ENCODE measurements at regions not wholly inside any gene's neighbourhood (a gene's known extent, or its start where the extent isn't known, plus 50 kb on each side); places are given as distances from the start of the nearest gene placed in this dataset.

GRCh38 chr2:53448086-53448485 is 319.5 kb upstream of the CHAC2 start:
- Histone ChIP-seq H3K27me3 (ENCODE audit: low read length) (no peaks in the 10 kb centered on the region), H3K27ac (ENCODE audit: low read length) (no peak overlapping the region), H2AFZ (ENCODE audit: low read length) (no peak overlapping the region), H3K36me3 (ENCODE audit: insufficient read depth, low read length) (no peaks in the 10 kb centered on the region), H4K20me1 (ENCODE audit: insufficient read depth, low read depth, low read length) (no peaks in the 10 kb centered on the region), H3K9me3 (ENCODE audit: low read length) (no peaks in the 10 kb centered on the region), H3K4me2 (ENCODE audit: low read depth, low read length, poor library complexity, severe bottlenecking) (no peak overlapping the region), H3K79me2 (ENCODE audit: low read length) (no peaks in the 10 kb centered on the region), H3K9me2 (replicated peaks; ENCODE audit: insufficient read depth, low read length) (no peaks in the 10 kb centered on the region), H3K4me3 (ENCODE audit: low read length) (no peak overlapping the region), H3K9ac (ENCODE audit: low read length) (no peak overlapping the region), H3K4me1 (ENCODE audit: low read length) (peaks cover 54% of the 10 kb centered on the region)
- DNase-seq: no peak

- Histone ChIP-seq H3K36me3 (ENCODE audit: insufficient read depth, low read length) (no peaks in the 10 kb centered on the region), H3K27ac (ENCODE audit: low read length) (peak overlapping the region; percentile 72), H3K9ac (ENCODE audit: low read length) (peak overlapping the region; percentile 16), H4K20me1 (ENCODE audit: insufficient read depth, low read depth, low read length) (no peaks in the 10 kb centered on the region), H3K27me3 (ENCODE audit: low read length) (no peaks in the 10 kb centered on the region), H3K9me3 (ENCODE audit: low read length) (no peaks in the 10 kb centered on the region), H3K4me2 (ENCODE audit: low read depth, low read length, poor library complexity, severe bottlenecking) (peak overlapping the region; percentile 63), H2AFZ (ENCODE audit: low read length) (peak overlapping the region; percentile 88), H3K4me3 (ENCODE audit: low read length) (0 out of 2 replicates have a peak overlapping the region, but pooled peaks have one; percentile 14), H3K9me2 (replicated peaks; ENCODE audit: insufficient read depth, low read length) (no peaks in the 10 kb centered on the region), H3K79me2 (ENCODE audit: low read length) (no peaks in the 10 kb centered on the region), H3K4me1 (ENCODE audit: low read length) (peaks cover 65% of the 10 kb centered on the region)
- DNase-seq: peak; percentile 78
These were observed 322.1 kb upstream of the CHAC2 start for GRCh38 chr2:53445383-53446070.

GRCh38 chr2:53442783-53443182 is 324.8 kb upstream of the CHAC2 start:
- Histone ChIP-seq H4K20me1 (ENCODE audit: insufficient read depth, low read depth, low read length) (no peaks in the 10 kb centered on the region), H3K27me3 (ENCODE audit: low read length) (no peaks in the 10 kb centered on the region), H3K27ac (ENCODE audit: low read length) (peak overlapping the region; percentile 72), H3K9ac (ENCODE audit: low read length) (no peak overlapping the region; the same call in 1 of the 2 replicates), H3K9me2 (replicated peaks; ENCODE audit: insufficient read depth, low read length) (no peaks in the 10 kb centered on the region), H3K4me2 (ENCODE audit: low read depth, low read length, poor library complexity, severe bottlenecking) (peak overlapping the region; percentile 63), H2AFZ (ENCODE audit: low read length) (peak overlapping the region; percentile 70), H3K9me3 (ENCODE audit: low read length) (no peaks in the 10 kb centered on the region), H3K36me3 (ENCODE audit: insufficient read depth, low read length) (no peaks in the 10 kb centered on the region), H3K4me1 (ENCODE audit: low read length) (peaks cover 80% of the 10 kb centered on the region), H3K4me3 (ENCODE audit: low read length) (no peak overlapping the region), H3K79me2 (ENCODE audit: low read length) (no peaks in the 10 kb centered on the region)
- DNase-seq: peak; percentile 76

DNA sequence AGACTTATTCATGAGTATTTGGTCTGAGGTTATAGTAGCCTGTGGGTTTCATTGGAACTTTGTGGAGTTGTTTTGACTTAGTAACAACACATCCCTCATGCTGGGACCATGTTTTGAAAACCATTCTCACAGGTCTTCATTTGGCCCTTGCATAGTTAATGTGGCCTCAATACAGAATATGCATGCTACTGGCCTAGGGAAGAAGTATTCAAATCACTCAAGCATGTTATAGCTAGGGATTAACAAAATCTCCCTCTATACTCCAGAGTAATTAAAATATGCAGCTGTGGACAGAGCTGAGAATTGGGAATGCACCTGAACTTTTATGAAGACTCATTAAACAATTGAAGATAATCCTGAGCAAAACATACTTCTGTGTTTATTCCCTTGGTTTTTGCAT is 325.5 kb upstream of the CHAC2 start:
- peaks cover 74% of the 10 kb centered on the region for H3K4me1 ChIP-seq (ENCODE audit: low read length)
- no peaks in the 10 kb centered on the region for H3K36me3 ChIP-seq (ENCODE audit: insufficient read depth, low read length)
- H3K4me3 ChIP-seq (ENCODE audit: low read length): no peak overlapping the region
- H3K9me3 ChIP-seq (ENCODE audit: low read length): no peaks in the 10 kb centered on the region
- no peak for DNase-seq
- no peaks in the 10 kb centered on the region for H3K27me3 ChIP-seq (ENCODE audit: low read length)
- no peak overlapping the region for H3K9ac ChIP-seq (ENCODE audit: low read length)
- peak overlapping the region; percentile 4 for H3K4me2 ChIP-seq (ENCODE audit: low read depth, low read length, poor library complexity, severe bottlenecking)
- no peaks in the 10 kb centered on the region for H3K9me2 ChIP-seq (replicated peaks; ENCODE audit: insufficient read depth, low read length)
- 0 out of 2 replicates have a peak overlapping the region, but pooled peaks have one; percentile 70 for H2AFZ ChIP-seq (ENCODE audit: low read length)
- H4K20me1 ChIP-seq (ENCODE audit: insufficient read depth, low read depth, low read length): no peaks in the 10 kb centered on the region
- H3K79me2 ChIP-seq (ENCODE audit: low read length): no peaks in the 10 kb centered on the region
- 0 out of 2 replicates have a peak overlapping the region, but pooled peaks have one; percentile 18 for H3K27ac ChIP-seq (ENCODE audit: low read length)

- H3K4me3 ChIP-seq (ENCODE audit: low read length): no peak overlapping the region
- DNase-seq: no peak
- no peaks in the 10 kb centered on the region for H3K27me3 ChIP-seq (ENCODE audit: low read length)
- no peaks in the 10 kb centered on the region for H4K20me1 ChIP-seq (ENCODE audit: insufficient read depth, low read depth, low read length)
- no peaks in the 10 kb centered on the region for H3K36me3 ChIP-seq (ENCODE audit: insufficient read depth, low read length)
- H2AFZ ChIP-seq (ENCODE audit: low read length): no peak overlapping the region
- no peaks in the 10 kb centered on the region for H3K79me2 ChIP-seq (ENCODE audit: low read length)
- no peaks in the 10 kb centered on the region for H3K9me2 ChIP-seq (replicated peaks; ENCODE audit: insufficient read depth, low read length)
- peaks cover 58% of the 10 kb centered on the region for H3K4me1 ChIP-seq (ENCODE audit: low read length)
- no peak overlapping the region for H3K27ac ChIP-seq (ENCODE audit: low read length)
- H3K9me3 ChIP-seq (ENCODE audit: low read length): no peaks in the 10 kb centered on the region
- H3K4me2 ChIP-seq (ENCODE audit: low read depth, low read length, poor library complexity, severe bottlenecking): peak overlapping the region; percentile 33
- H3K9ac ChIP-seq (ENCODE audit: low read length): no peak overlapping the region
These were observed 328.9 kb upstream of the CHAC2 start for GRCh38 chr2:53438692-53439091.

DNA sequence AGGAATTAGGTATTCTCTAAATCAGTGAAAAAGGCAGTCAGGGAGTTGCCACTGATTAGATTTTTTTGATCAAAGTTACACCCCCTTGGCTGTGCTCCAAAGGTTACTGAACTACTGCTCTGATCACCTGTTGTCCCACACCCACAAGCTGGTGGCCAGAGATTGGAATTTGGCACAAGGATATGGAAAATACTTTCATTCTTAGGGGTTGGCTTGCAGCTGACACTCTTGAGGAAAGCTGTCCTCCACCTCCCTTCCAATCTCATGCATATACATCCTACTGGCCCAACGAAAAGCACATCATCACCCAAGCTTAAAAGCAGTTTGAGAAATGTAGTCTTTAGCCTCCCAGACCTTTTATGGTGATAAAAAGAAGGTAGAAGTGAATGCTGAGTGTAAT is 329.5 kb upstream of the CHAC2 start:
- Histone ChIP-seq H3K36me3 (ENCODE audit: insufficient read depth, low read length) (no peaks in the 10 kb centered on the region), H3K79me2 (ENCODE audit: low read length) (no peaks in the 10 kb centered on the region), H3K4me1 (ENCODE audit: low read length) (peaks cover 52% of the 10 kb centered on the region), H3K4me3 (ENCODE audit: low read length) (no peak overlapping the region), H3K9ac (ENCODE audit: low read length) (no peak overlapping the region), H3K27me3 (ENCODE audit: low read length) (no peaks in the 10 kb centered on the region), H3K4me2 (ENCODE audit: low read depth, low read length, poor library complexity, severe bottlenecking) (peak overlapping the region; percentile 33), H3K9me2 (replicated peaks; ENCODE audit: insufficient read depth, low read length) (no peaks in the 10 kb centered on the region), H3K27ac (ENCODE audit: low read length) (no peak overlapping the region), H3K9me3 (ENCODE audit: low read length) (no peaks in the 10 kb centered on the region), H4K20me1 (ENCODE audit: insufficient read depth, low read depth, low read length) (no peaks in the 10 kb centered on the region), H2AFZ (ENCODE audit: low read length) (no peak overlapping the region)
- no peak for DNase-seq

DNA sequence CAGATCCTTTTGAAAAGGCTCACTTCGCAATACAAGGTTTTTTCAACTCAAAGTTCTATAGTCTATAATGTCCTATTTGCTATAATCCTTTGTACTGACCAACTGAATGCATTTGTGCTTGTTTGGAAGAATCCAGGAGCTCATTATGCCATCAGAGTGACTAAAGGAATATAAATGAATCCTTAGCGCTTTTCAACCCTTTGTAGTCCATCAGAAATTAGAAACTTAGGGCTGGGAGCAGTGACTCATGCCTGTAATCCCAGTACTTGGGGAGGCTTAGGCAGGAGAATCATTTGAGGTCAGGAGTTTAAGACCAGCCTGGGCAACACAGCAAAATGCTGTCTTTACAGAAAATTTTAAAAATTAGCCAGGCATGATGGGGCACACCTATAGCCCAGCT is 330.2 kb upstream of the CHAC2 start:
- Histone ChIP-seq H3K79me2 (ENCODE audit: low read length) (no peaks in the 10 kb centered on the region), H3K9ac (ENCODE audit: low read length) (no peak overlapping the region), H3K4me2 (ENCODE audit: low read depth, low read length, poor library complexity, severe bottlenecking) (no peak overlapping the region), H3K27ac (ENCODE audit: low read length) (no peak overlapping the region), H3K4me1 (ENCODE audit: low read length) (peaks cover 44% of the 10 kb centered on the region), H3K9me2 (replicated peaks; ENCODE audit: insufficient read depth, low read length) (no peaks in the 10 kb centered on the region), H4K20me1 (ENCODE audit: insufficient read depth, low read depth, low read length) (no peaks in the 10 kb centered on the region), H3K4me3 (ENCODE audit: low read length) (no peak overlapping the region), H3K36me3 (ENCODE audit: insufficient read depth, low read length) (no peaks in the 10 kb centered on the region), H2AFZ (ENCODE audit: low read length) (no peak overlapping the region), H3K9me3 (ENCODE audit: low read length) (no peaks in the 10 kb centered on the region), H3K27me3 (ENCODE audit: low read length) (no peaks in the 10 kb centered on the region)
- no peak for DNase-seq

- H3K4me2 ChIP-seq (ENCODE audit: low read depth, low read length, poor library complexity, severe bottlenecking): no peak overlapping the region
- H3K4me1 ChIP-seq (ENCODE audit: low read length): peaks cover 40% of the 10 kb centered on the region
- H3K9me3 ChIP-seq (ENCODE audit: low read length): no peaks in the 10 kb centered on the region
- DNase-seq: no peak
- H4K20me1 ChIP-seq (ENCODE audit: insufficient read depth, low read depth, low read length): no peaks in the 10 kb centered on the region
- no peak overlapping the region for H3K27ac ChIP-seq (ENCODE audit: low read length)
- H3K4me3 ChIP-seq (ENCODE audit: low read length): no peak overlapping the region
- no peak overlapping the region for H3K9ac ChIP-seq (ENCODE audit: low read length)
- H3K9me2 ChIP-seq (replicated peaks; ENCODE audit: insufficient read depth, low read length): no peaks in the 10 kb centered on the region
- H3K27me3 ChIP-seq (ENCODE audit: low read length): no peaks in the 10 kb centered on the region
- no peak overlapping the region for H2AFZ ChIP-seq (ENCODE audit: low read length)
- H3K79me2 ChIP-seq (ENCODE audit: low read length): no peaks in the 10 kb centered on the region
- no peaks in the 10 kb centered on the region for H3K36me3 ChIP-seq (ENCODE audit: insufficient read depth, low read length)
These were observed 330.7 kb upstream of the CHAC2 start for GRCh38 chr2:53436882-53437281.

Measured in Karpas-422 (cell line).